Esophagus muscularis mucosa (tissue), 3 donors: ENCODE measurements at regions not wholly inside any gene's neighbourhood (a gene's known extent, or its start where the extent isn't known, plus 50 kb on each side); places are given as distances from the start of the nearest gene placed in this dataset.

Experiments
- CTCF ChIP-seq, 3 experiments: fragments of 200-600 bp in 2 of 3; fragments of 450-650 bp in 1 of 3; sonication (generic) in 2 of 3; IDR thresholded peaks; one replicate each; pipeline ENCODE4 v1.5.1; 2017 to 2019; ENCODE audit warnings: antibody characterized with exemption in 3 of 3, mild to moderate bottlenecking in 2 of 3, moderate library complexity in 1 of 3
- POLR2A ChIP-seq: fragments of 450-650 bp; IDR thresholded peaks from one replicate; pipeline ENCODE4 v1.6.1; 2017; ENCODE audit warnings: antibody characterized with exemption, moderate library complexity, mild to moderate bottlenecking, low read depth

- no peak for TF ChIP-seq CTCF (IDR thresholded peaks at IDR 0.05)
- TF ChIP-seq POLR2A = no peak
These were observed 221.1 kb upstream of the TMTC4 start for GRCh38 chr13:100895651-100896050.
